Astrocyte of the spinal cord (primary cell): ENCODE measurements at regions not wholly inside any gene's neighbourhood (a gene's known extent, or its start where the extent isn't known, plus 50 kb on each side); places are given as distances from the start of the nearest gene placed in this dataset.
A peak's percentile ranks its signal among the peaks of the same experiment; 100 is the strongest.
"Not testable (repeated sequence)": the region's sequence is repeated elsewhere in the genome, so short reads cannot be mapped to it uniquely, and the experiment has no call there.

Experiments used
- DNase-seq: peaks from one replicate; pipeline ENCODE4 v3.0.0; 2011; ENCODE audit warnings: low read depth, low spot score
- H3K4me3 ChIP-seq: 2 replicates; pipeline ENCODE4 v1.5.1; 2011; ENCODE audit warnings: low read depth, mild to moderate bottlenecking, low read length, moderate library complexity
- CTCF ChIP-seq: IDR thresholded peaks from 2 replicates; pipeline ENCODE4 v1.5.1; 2012; ENCODE audit warnings: low read depth, mild to moderate bottlenecking, low read length, inconsistent platforms
- in situ Hi-C: cut with HindIII; loops from 2 replicates; pipeline ENCODE4 v1.10.0; 2017; ENCODE audit warnings: low sequenced_read_pairs

DNA sequence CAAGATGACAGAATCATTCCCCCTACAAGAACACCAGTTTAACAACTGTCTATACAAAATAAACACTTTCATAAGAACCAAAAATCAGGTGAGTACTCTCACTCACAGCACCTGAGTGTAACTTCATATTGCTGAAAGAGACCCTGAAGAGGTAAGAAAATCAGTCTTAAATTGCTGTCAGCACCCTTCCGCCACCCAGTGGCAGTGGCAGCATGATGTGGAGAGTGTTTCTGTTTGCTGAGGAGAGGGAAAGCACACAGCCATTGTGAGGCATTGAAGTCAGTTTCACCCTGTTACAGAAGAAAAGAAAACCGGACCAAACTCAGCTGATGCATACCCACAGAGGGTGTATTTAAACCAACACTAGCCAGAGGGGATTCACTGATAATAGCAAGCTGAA lies 1240.8 kb upstream of the CRIM1 start:
- no peak for TF ChIP-seq CTCF
- DNase-seq = no peak
- no peak overlapping the region for H3K4me3 ChIP-seq
- in situ Hi-C loops = no loop called here

DNA sequence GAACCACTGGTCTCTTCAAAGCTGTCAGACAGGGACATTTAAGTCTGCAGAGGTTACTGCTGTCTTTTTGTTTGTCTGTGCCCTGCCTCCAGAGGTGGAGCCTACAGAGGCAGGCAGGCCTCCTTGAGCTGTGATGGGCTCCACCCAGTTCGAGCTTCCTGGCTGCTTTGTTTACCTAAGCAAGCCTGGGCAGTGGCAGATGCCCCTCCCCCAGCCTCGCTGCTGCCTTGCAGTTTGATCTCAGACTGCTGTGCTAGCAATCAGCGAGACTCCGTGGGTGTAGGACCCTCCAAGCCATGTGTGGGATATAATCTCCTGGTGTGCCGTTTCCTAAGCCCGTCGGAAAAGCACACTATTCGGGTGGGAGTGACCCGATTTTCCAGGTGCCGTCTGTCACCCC lies 1243.2 kb upstream of the CRIM1 start:
- in situ Hi-C loops, DNase-seq, H3K4me3 ChIP-seq: not testable (repeated sequence)

GRCh38 chr2:35104309-35104708 lies 1251.3 kb upstream of the CRIM1 start:
- in situ Hi-C loops = no loop called here

DNA sequence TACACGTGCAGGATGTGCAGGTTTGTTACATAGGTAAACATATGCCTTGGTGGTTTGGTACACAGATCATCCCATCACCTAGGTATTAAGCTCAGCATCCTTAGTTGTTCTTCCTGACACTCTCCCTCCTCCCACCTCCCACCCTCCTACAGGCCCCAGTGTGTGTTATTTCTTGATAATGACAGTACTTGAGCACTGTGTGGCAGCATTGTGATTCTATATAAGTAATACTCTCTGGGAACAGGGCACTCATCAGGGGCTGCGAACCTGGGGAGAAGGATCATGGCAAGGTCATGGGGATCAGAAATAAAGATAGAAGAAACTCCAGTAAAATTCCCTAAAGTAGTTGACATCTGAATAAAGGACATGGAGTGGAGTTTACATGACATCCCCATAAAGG lies 1256.2 kb upstream of the CRIM1 start:
- H3K4me3 ChIP-seq = no peak overlapping the region
- DNase-seq = no peak
- in situ Hi-C loops = no loop called here
- no peak for TF ChIP-seq CTCF

More at GRCh38 chr2:35104309-35104708, 1251.3 kb upstream of the CRIM1 start:
- H3K4me3 ChIP-seq = no peak overlapping the region
- TF ChIP-seq CTCF = no peak
- no peak for DNase-seq

DNA sequence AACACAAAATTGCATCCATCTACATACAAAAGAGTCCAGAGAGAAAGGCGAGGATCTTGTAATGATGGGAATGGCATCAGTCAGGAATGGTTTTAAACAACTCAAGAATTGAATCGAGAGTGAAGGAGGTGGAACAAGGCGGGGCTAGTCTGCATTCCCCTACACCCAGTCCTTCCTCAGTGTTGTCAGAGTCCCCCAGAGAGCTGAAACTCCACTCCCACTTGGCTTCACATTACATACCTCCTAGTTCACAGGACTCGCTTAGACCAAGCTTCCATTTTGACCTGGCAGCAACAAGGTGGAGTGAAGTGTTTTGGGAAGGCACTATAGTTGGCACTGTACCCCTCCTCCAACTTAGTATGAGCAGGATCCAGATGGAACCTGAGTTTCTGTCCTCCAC lies 1273.5 kb upstream of the CRIM1 start:
- in situ Hi-C loops = no loop called here
- no peak overlapping the region for H3K4me3 ChIP-seq
- TF ChIP-seq CTCF = no peak
- no peak for DNase-seq

DNA sequence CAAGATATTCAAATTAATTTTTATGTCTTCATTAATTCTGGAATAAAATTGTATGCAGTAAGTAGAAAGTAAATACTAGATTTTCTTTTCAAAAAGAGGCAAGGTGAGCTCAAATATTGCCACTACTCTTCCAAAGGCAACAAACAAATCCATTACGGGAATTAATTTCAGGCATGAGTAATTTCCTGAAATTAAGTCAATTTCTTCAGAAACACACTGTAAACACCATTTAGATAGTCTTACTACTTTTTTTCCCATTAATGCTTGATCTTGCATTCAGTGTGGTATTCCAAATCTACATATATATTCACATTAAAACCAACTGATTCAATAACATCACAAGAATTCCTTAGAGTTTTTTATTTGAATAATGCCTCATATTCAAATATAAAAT lies 1274.0 kb upstream of the CRIM1 start:
- in situ Hi-C loops = no loop called here
- no peak for TF ChIP-seq CTCF
- H3K4me3 ChIP-seq = no peak overlapping the region
- no peak for DNase-seq

GRCh38 chr2:35081001-35081621 lies 1274.5 kb upstream of the CRIM1 start:
- peak; percentile 34 for DNase-seq
- no peak for TF ChIP-seq CTCF
- no peak overlapping the region for H3K4me3 ChIP-seq
- in situ Hi-C loops = no loop called here
